HepG2 (cell line): ENCODE measurements at regions not wholly inside any gene's neighbourhood (a gene's known extent, or its start where the extent isn't known, plus 50 kb on each side); places are given as distances from the start of the nearest gene placed in this dataset.

Experiments used
- CTCF ChIP-seq: sonication (generic); formaldehyde crosslinking; IDR thresholded peaks from 2 replicates; pipeline ENCODE4 v1.5.0; 2020; ENCODE audit warnings: mild to moderate bottlenecking, missing genetic modification reagents, moderate library complexity
- FOXA3 ChIP-seq: IDR thresholded peaks from 2 replicates; pipeline ENCODE4 v1.6.1; 2016; ENCODE audit warnings: missing genetic modification reagents, missing compliant biosample characterization
- HCFC1 ChIP-seq: fragments of 150-350 bp; IDR thresholded peaks from 2 replicates; pipeline ENCODE4 v1.6.1; 2014; ENCODE audit warnings: low read depth, low read length
- HNF4A ChIP-seq: sonication (generic); formaldehyde crosslinking; IDR thresholded peaks from 2 replicates; pipeline ENCODE4 v1.4.0; 2020; ENCODE audit warnings: missing genetic modification reagents
- MAZ ChIP-seq, 2 experiments: sonication (generic) in 1 of 2; formaldehyde crosslinking in 1 of 2; IDR thresholded peaks; 2 replicates each; pipeline versions ENCODE4 v1.5.0 to v1.6.1; 2012 to 2020; ENCODE audit warnings: low read depth in 2 of 2, mild to moderate bottlenecking in 2 of 2, borderline replicate concordance in 1 of 2, improper control_type of control experiment in 1 of 2, low read length in 1 of 2, missing genetic modification reagents in 1 of 2, moderate library complexity in 1 of 2
- POLR2A ChIP-seq, 2 experiments: IDR thresholded peaks; 2 replicates each; pipeline ENCODE4 v1.6.1; 2011; ENCODE audit warnings: low read depth in 2 of 2, low read length in 2 of 2, mild to moderate bottlenecking in 1 of 2, moderate library complexity in 1 of 2; ENCODE audit not compliant: insufficient read depth in 1 of 2
- SIN3A ChIP-seq: IDR thresholded peaks from 2 replicates; pipeline ENCODE4 v1.6.1; 2011; ENCODE audit warnings: low read depth, mild to moderate bottlenecking, control low read depth, low read length, borderline replicate concordance
- ZBTB38 ChIP-seq: sonication (generic); formaldehyde crosslinking; IDR thresholded peaks from 2 replicates; pipeline ENCODE4 v1.5.1; 2020; ENCODE audit warnings: mild to moderate bottlenecking, missing genetic modification reagents
- ZNF121 ChIP-seq: sonication (generic); formaldehyde crosslinking; IDR thresholded peaks from 2 replicates; pipeline ENCODE4 v1.5.0; 2020; ENCODE audit warnings: mild to moderate bottlenecking, missing genetic modification reagents

GRCh38 chr11:24093375-24093774 lies 403.5 kb upstream of the LUZP2 start:
- TF ChIP-seq MAZ (IDR thresholded peaks at IDR 0.05; ENCODE audit: borderline replicate concordance, low read depth, low read length) (no peak), MAZ (CRISPR knock-in tag; IDR thresholded peaks at IDR 0.05; ENCODE audit: low read depth) (no peak), HNF4A (CRISPR knock-in tag) (no peak), SIN3A (no peak), CTCF (no peak), POLR2A (IDR thresholded peaks at IDR 0.05; ENCODE audit: insufficient read depth in 1 of 2, low read depth in 2 of 2, low read length in 2 of 2) (no peak), HCFC1 (no peak), ZNF121 (no peak), ZBTB38 (CRISPR knock-in tag) (no peak), FOXA3 (CRISPR knock-in tag) (no peak)
